ENCODE measurements at regions not wholly inside any gene's neighbourhood (a gene's known extent, or its start where the extent isn't known, plus 50 kb on each side); places are given as distances from the start of the nearest gene placed in this dataset.

DNA sequence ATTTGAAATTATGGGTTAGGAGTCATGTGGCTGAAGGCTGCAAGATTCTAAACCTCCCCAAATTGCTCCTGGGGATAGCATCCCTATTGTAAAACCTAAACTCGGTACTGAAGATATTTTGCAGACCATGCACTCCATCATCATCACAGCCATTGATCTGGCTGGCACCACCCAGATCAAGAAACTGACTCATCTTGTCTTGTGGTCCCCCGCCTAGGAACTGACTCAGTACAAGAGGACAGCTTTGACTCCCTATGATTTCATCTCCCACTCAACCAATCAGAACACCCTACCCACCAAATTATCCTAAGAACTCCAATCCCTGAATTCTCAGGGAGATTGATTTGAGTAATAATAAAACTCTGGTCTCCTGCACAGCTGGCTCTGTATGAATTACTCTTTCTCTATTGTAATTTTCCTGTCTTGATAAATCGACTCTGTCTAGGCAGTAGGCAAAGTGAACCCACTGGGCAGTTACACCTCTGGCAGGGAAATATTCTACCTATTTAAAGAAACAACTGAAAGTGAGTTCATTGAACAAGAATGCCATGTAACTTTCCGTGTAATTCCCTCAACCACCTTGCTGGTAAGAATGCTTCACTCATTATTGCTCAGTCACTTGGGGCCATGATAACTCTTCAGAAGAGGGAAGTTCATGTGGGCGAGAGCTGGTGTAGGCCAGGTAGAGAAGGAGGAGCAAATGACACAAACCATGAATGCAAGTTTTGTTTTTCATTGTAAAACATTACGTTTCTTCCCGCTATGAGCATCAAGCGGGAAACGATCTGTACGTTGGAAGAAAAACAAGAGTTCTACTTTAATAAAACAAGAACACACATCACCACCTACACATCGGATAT is 602.9 kb upstream of the ARID1B start:
- no peak for DNase-seq

DNA sequence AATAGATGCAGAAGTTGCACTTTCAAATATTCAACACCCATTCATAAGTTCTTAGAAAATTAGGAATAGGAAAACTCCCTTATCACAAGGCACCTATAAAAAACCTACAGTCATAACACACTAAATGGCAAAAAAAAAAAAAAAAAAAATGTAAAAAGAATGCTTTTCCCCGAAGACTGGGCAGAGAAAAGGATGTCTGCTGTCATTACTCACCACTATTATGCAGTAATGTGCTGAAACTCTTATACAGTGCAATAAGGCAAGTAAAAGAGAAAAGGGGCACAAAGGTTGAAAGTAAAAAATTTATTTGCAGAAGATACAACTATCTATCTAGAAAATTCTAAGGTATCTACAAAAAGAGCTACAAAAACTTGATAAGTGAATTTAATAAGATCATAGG is 607.8 kb upstream of the ARID1B start:
- no peak for DNase-seq

DNA sequence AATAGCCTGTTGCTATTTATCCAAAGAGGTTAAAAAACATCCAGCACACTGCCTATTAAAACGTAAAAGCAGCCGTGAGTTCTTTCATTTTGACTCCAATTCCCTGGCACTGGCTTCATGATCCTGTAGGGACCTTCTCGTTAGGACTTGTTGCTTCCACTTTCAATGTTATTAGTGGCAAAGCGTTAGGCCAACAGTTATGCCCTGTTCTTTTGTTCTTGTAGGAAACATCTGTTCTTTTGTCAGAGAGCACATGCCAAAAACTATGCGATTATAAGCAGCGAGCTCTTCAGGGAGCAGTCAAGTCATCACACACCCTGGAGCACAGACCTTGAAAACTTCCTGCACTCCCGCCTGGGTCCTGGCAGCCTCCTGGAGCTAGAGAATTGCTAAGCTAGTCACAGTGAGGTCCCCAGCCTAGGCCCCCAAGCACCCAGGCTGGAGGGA is 609.5 kb upstream of the ARID1B start:
- no peak for DNase-seq

DNA sequence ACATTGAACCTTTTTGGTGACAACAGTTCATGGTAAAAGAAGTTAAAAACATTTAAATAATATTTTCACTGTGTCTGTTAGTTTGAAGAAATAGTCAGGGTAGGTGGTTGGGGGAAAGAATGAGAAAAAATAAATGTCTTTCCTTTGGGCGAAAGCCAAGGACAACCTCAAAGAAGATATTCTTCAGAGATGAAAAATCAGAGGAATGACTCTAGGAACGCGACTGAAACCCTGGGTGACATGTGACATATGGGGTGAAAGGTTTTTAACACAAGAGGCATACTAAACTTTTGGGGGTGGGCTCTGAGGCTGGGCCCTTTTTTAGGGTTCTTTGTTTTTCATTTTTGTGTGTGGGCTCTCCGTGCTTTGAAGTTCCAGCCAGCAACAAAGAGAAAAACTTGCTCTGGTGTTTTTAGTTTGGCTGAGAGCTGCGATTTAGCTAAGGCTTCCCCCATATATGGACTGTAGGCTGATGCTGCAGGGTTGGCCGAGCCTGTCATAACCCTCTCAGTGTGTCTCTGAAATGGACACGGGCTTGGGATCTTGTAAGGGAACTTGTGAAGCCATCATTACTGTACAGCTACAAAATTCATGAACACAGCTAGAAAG is 610.1 kb upstream of the ARID1B start:
- no peak for DNase-seq

DNA sequence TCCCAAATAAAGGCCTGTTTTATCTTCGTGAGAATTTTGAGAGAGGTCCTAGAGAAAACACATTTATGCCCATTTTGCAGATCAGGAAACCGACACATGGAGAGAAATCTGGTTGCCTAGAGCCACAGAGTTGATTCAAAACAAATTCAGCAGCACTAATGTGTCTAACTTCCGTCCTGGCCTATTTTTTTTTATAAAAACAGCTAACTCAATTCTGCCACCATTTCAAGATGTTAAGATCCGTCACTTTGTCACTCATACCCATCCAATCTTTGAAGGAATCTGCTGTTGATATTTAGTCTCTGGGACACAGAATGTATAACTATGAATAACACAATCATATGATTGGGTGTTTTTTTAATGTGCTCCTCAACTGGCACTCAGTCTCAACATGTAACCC is 611.1 kb upstream of the ARID1B start:
- no peak for DNase-seq

DNA sequence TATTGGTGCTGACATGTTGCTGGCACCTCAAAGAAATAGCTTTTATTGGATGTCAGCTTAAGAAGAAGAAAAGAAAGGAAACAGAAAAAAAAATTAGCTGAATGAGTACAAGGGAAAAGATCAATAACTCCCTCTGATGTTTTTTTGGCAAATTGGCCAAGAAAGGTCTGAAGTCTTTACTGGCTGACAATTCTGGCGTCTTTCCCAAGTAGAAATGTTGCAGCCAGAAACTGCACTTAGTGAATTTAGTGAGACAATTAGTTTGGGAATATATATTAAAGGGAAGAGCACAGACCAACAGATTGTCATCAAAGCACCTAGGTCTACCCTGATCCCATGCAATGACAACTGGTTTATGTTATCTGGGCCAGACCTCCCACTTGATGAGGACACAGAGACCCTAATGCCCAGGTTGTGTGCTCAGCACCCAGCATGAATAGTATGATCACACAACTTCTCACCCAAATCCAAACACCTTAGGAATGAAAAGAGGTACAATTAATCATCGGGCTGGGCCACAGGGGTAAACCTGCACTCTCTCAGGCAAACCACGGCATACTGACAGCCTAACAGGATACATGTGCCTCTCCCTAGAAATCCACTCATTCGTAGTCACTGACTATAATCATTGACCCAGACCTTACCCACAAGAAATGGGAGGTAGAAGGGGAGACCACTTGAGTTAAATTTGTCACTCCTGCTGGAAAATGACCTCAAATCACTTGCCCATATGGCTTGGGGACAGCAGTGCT is 612.3 kb upstream of the ARID1B start:
- DNase-seq, result no peak

DNA sequence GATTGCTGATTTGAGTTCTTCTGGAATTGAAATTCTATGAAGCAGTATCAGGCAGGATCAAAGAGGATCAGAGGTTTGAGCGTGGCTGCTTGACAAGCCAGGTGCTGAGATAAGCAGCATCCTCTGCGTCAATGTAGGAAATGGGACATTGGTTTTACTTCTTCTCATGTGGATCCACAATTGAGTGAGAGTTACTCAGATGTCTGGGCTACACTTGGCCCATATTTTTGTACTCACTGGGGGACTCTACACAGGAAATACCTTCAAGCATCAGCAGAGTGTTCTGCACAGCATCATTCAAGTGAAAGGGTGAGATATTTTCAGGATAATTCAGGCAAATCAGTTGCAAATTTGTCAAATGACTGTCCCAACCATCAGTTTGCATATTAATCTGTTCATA is 613.9 kb upstream of the ARID1B start:
- DNase-seq, result no peak

DNA sequence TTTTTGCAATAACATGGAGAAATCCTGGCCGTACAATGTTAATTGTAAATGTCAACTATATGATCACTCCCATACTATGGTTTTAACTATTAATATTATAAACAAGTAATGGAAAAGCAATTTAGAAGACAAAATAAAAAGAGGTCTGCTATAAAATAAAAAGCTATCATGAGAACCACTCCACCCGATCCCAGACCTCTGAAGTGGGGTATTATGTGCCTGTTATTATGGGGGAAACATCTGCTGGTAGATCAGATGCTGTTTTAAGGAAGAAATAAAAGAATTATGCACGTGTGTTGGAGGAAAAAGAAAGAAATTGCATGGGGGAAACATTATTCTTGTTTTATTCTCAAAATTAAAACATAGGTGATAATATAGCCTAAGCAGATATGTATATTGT is 615.7 kb upstream of the ARID1B start:
- no peak for DNase-seq

DNA sequence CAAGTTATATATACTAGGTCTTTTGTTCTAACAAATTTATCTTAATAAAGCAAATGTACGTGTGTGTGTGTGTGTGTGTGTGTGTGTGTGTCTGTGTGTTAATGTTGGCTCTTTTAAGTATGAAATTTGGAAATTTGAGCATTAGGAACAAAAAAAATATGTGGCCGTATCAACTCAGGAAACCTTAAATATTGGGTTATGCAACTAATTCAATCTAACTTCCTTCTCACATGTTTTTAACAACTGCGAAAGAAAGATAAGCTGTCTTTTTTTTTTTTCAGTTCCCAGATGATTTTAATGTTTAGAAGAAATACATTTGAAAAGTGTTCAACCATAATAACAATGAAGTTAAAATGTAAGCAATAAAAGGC is 616.4 kb upstream of the ARID1B start:
- DNase-seq, result no peak

DNA sequence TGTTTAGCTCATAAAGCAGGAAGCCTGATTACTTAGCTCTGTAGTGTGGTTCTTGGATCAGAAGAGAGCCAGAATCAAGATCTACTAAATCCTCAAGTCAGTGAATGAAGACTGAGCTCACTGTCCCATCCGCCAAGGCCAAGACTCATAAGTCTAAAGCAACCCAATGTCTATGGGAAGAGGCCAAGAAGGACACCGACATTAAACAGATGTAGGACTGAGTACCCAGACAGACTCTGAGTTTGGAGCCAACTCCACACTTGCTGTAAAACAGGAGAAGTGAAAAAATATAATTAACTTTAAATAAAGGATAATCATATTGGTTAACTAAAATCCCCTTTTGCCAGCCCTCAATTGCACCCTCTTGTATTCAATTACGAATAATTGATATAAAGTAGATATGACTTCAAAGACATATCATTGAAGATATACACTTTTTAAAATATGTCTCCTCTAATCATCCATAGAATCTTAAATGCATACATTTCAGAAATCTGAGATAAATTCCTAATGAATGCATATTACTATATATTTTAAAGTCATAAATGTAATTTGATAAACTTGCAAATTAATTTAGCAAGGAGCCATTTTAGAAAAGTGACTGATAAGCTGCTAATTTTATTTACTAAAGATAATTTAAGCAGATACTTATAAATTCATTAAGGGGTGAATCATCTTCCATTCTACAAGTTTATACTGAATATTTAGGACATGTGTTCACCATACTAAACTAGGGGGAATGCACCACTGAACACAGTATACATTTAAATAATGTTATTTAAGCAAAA is 617.0 kb upstream of the ARID1B start:
- no peak for DNase-seq

DNA sequence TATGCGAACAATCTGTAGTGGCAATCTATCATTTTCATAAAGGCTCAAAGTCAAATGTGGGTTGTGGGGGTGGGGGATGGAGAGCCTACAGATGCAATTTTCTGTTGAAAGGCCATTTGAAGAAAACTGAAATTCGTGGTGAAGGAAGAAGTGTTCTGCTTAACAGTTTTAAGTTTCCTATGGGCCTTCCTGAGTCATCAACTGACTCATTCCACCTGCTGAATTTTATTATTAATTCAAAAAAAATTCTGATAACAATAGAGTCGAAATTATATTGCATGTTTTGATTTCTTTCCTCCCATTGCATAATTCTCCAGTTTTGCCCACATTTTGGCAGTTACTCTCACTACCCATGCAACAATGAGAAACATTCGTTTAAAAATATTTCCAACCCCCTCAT is 622.3 kb upstream of the ARID1B start:
- no peak for DNase-seq

DNA sequence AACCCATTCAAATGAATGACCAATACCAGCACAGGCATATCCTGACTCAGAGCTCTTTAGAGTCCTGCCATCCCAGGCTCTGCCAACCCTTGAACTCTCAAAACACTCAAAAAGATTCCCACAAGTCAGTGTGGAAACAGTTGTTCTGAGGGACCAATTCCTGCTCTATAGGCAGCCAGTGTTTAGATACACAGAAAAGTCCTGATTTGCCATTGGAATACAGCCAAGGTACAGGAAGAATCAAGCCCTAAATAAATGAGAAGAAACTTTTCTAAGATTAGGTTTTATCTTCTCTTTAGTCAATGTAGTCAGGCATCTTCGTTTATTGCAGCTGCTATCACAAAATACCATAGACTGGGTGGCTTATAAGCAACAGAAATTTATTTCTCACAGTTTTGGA is 626.8 kb upstream of the ARID1B start:
- DNase-seq, result no peak

DNA sequence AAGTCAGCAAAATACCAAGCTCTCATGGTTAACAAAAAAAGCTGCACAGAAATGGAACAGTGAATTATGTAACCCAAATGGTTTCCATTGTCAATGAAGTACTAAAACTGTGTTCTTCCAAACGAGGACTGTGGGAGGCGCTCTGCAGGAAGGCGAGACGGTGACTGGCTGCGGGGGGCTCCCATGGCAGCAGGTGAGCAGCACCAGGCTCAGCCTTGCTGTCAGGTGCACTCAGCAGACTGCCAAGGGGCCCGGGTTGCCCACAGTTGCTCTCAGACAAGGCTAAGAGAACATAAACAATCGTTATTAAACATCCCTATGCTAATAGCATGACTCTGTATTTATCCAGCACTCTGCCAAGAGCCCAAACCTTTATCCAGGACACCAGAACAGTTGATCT is 630.3 kb upstream of the ARID1B start:
- DNase-seq, result no peak

DNA sequence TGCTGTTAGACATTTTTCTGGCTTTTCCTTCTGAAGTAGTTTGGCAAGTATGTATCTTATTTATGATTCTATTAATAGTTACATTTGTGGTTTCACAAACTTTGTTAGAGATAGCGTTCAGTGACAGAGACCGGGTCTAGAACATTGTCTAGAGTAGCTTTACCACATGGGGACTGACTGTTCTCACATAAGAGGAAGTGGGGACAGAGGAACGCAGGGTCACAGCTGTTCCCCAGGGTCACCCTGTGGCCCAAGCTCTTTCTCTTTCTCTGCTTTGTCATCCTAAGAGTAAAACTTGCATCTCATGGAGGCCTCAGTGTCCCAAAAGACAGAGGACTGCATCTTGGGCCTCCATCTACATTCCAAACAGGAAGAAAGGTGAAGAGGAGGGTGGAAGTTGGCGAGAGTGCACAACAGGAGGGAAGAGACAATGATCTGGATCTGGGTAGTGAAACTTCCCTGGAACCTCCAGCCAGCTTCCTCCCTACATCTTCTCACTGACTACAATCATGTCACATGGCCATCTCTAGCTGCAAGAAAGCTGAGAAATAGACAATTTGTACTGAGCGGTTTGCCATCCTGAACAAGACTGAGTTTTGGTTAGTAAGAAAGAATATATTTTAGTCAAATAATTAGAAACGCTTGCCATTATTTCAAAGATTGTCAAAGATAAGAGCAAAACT is 645.8 kb upstream of the ARID1B start:
- no peak for DNase-seq

DNA sequence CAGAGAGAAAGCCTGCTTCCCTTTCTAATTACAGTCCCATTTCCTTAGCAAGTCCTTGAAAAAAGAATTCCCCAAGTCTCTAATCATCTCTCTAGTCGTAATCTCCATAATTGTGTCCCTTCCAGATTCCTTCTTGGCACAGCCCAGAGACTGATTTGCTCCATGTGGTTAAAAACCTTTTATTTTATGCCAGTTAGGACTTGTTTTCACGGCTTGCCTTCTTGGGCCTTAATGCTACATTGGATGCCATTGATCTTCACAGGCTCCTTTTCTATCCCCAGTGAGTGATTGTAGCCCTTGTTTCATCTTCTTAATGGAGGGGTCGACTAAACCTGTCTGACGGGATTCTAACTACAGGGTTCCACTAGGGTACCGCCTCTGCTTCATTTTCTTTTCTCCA is 650.6 kb upstream of the ARID1B start:
- DNase-seq, result no peak

DNA sequence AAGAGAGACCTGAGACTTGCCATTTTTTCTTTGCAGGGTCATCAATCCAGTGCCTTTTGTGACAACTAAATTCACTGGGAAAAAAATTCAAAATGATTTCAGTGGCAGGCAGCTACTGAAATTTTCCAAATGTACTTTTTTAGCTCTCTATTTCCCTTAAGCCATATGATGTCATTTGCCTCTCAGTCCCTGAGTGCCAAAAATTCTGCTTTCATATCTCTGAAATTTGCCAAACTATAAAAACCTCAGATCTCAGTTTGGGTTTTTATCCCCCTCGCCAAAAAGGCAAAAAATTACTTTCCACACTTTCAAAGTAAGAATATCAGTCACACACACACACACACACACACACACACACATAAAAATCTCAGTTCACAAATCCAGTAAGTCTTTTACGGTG is 651.3 kb upstream of the ARID1B start:
- DNase-seq, result no peak

DNA sequence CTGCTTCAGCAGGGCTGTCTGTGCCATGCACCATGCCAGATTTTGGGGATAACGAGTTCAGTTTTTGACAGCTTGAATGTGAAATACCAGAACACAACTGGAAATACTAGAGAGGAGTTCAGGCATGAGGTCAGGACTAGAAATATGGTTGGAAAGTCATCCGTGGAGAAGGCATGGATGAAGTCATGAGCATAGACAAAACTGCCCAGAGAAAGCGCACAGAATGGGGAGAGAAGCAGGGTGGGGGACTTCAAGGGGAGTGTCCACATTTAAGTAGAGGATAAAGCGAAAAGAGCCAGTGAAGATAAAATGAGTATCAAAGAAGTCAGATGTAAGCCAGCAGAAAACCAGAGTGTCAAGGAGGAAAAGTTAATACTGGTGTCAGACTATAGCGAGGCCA is 653.4 kb upstream of the ARID1B start:
- DNase-seq, result no peak

DNA sequence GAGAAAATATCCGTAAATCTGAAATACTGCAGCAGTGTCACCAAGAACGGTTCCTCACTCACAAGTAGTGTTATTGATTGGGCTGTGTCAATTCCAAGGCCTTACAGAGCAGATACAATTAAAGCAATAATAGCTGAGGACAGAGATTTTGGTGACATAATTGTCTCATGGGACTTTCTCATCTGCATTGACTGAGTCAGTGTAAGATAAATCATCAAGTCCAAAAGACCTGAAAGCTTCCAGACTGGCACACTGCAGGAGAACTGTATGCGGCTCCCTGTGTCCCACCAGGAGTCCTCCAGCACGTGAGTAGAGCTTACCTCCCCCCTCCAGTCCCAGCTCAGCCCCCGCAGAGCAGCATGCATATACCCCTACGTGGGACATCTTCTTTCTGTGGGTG is 655.2 kb upstream of the ARID1B start:
- DNase-seq, result no peak

DNA sequence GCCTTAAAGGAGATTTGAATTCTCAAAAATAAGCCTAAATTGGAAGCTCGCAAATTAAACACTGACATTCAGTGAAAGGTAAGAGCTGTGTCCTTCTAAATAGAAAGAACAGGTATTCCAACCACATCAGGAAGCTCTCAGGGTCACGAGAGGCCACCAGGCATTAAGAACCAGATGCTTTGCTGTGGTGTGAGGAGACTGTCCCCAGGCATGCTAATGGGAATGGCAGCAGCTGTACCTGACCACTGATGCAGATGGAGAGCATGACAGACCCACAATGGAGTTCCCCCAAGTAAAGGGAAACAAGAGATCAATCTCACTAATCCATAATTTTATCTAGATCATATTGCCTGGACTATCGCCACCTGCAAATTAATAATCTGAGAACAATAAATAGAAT is 658.9 kb upstream of the NOX3 start:
- DNase-seq, result no peak

DNA sequence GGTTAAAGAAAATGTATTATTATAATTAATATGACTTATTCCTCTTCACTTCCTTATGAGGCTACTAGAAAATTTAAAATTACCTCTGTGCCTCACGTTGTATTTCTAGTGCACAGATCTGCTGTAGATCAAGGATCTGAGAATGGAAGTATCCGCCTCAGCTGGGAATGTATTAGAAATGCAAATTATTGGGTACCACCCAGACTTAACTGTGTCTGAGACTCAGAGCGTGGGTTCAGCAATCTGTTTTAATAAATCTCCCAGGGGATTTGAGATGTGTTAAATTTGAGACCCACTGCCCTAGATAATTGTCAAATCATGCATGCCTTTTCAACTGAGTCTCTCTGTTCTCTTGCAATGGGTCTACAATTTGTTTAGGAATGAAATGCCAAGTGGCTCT is 658.0 kb upstream of the NOX3 start:
- DNase-seq, result no peak

DNA sequence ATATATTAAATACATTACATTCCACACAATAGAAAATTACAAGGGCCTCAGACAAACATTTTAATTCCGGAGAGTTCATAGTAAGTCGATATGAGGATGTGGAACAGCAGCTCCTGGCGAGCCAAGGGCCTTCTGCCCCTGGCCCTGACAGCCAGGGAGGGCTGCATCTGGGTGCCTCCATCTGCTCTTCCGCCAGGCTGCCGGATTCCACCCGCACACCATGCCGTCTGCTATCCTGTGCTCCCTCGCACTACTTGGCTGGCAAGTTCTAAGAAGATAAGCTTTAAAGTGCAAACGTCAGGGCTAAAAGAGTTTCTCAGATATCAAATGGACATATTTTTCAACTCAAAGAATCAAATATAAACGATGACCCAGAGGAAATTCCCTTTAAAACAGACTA is 656.3 kb upstream of the NOX3 start:
- no peak for DNase-seq

DNA sequence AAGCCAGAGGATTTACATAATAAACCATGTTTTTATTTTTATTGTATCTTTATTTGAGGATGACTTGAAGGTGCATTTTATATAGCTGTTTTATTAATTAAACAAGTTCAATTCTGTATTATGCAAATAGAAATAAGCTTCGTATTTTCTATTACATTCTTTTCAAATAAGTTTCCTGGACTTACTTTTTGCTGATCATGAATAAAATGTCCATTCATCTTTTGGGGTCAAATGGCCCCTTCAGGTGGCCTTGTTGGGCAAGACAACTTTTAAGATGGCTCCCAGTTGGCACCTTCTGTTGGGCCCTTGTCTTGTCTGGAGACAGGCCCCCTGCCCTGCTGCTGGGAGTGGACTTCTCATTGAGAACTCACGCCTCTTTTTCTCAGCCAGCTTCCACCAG is 654.6 kb upstream of the NOX3 start:
- DNase-seq, result no peak

DNA sequence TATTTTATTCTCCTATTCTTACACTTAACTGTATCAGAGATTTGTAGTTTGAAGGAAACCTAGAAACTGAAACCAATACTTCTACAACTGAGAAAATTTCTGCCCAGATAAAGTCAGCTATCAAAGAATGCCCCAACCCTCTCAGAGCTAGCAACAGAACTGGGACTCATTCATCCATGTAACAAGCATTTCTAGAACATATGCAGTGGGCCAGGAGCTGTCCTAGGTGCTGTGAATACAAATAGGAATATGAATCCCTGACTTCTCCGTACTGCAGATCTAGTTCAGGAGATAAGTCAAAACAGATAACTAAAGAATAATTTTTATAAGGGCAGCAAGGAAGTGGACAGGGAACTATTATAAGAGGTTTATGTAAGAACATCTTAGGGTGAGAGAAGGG is 654.1 kb upstream of the NOX3 start:
- DNase-seq, result no peak

Data from activated CD8-positive, alpha-beta memory T cell treated with anti-CD3 and anti-CD28 coated beads for 24 hours (primary cell).